GM21381 (cell line): ENCODE measurements at regions not wholly inside any gene's neighbourhood (a gene's known extent, or its start where the extent isn't known, plus 50 kb on each side); places are given as distances from the start of the nearest gene placed in this dataset.
A peak's percentile ranks its signal among the peaks of the same experiment; 100 is the strongest.
"Not testable (repeated sequence)": the region's sequence is repeated elsewhere in the genome, so short reads cannot be mapped to it uniquely, and the experiment has no call there.

Experiments
- ATAC-seq: cut with Tn5 transposase; IDR thresholded peaks from one replicate; pipeline ENCODE4 v1.9.1; 2021; ENCODE audit warnings: mild to moderate bottlenecking, moderate library complexity; ENCODE audit not compliant: unreplicated experiment

DNA sequence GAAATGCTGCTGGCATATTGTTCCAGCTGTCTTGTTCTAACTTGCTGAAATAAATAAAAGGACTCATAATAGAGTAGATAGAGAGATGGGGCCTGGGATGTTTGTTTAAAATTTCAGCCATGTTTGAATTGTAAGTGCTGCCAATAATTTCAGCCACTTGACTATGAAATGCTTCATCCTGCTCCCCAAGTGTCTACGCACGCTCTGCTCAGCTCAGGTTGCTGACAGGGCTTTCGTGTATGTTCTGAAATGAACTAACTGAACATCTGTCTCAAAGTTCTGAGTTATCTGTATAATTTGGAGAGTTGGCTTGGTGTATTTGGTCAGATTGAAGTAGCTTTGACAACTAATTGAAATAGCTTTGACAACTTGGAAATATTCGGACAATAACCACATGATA is 387.8 kb downstream of the BMP2 start:
- no peak for ATAC-seq

DNA sequence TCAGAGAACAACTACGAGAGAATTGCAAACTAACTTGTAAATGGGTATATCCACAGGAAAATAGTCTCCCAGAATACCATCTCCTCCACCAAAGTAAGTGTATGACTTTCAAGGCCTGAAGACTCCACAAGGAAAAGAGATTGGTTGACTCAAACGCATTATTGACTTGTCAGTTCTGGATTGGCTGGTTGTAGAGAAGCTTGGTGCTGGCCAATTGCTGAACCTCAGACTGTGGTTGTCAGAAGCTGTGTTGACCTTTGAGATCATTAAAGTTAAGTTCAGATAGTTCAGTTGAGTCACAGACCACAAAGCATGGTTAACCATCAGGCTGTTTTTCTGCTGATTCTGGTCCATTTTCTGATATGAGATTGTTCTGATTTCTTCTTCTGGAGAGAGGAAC is 388.3 kb downstream of the BMP2 start:
- no peak for ATAC-seq

DNA sequence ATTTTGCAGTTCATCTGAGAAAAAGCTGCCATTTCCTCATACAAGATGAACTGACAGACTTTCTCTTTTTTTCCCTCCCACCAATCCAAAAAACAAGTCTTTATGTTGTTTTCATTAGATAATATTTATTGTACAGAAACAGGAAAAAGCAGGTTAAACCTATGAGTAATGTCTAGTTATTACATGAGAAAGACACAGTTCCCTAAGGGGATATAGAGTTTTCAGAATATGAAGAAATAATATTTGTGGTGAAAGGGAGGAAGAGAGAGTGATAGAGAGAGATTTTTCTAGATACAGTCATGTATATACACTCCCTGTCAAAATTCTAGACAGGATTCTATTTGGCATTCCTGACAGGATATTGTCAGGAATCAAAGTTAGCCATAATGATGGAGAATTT is 392.4 kb downstream of the BMP2 start:
- no peak for ATAC-seq

DNA sequence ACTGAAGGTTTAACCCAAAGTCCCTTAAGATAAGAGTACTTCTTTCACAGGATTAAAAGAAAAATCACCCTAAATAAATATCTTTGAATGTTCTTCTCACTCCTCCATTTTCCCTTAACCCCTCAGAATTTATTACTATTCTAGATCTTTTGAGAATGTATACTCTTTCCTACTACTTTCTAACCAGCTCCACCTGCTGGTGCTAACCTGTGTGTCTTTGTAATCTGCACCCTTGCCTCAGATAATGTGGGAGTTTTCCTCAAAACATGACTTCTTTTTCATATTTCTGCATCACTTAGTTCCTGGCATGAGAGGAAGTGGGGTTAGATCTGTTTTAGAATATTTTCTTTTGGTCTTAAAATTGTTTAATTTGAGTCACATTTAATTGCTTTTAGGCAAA is 394.2 kb downstream of the BMP2 start:
- no peak for ATAC-seq

DNA sequence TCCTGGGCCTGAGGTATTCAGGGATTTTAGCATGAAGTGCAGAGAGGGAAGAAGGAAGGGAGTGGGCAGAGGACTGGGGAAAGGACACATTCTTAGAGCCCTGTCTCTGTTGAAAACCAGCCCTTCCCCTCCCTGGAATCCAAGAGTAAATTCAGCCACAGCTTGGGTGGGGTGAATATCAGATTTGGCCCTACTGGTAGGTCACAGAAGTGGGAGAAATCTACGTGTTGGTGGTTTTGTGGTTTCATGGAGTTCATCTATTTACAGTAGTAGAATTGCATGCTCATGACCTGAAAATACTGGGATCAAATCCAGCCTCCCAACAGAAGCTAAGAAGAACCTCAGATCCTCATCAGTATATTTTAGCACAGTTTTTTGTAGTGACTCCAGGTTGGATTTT is 404.4 kb downstream of the BMP2 start:
- ATAC-seq, result no peak

DNA sequence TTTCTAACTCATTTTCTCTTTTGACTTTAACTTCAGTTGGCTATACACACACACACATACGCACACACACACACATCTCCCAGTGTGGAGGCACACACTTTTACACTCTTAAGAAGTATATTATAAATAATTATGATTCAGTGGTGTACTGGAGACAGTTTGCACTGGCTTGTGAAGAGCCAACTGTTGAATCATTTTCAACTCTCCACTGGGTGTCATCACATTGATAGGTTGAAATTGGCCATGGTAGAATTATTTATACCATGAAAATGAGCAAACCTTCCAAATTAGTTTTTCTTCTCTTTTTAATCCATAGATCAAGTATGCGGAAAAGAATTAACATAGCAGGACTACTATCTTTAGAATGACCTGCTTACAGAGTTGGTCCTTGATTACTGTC is 407.1 kb downstream of the BMP2 start:
- ATAC-seq, result no peak

DNA sequence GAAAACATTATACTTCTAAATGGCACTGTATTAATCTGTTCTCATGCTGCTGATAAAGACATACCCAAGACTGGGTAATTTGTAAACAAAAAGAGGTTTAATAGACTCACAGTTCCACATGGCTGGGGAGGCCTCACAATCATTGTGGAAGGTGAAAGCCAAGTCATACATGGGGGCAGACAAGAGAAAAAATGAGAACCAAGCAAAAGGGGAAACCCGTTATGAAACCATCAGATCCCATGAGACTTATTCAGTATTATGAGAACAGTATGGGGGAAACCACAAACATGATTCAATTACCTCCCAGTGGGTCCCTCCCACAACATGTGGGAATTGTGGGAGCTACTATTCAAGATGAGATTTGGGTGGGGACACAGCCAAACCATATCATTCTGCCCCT is 408.3 kb downstream of the BMP2 start:
- not testable (repeated sequence) for ATAC-seq

DNA sequence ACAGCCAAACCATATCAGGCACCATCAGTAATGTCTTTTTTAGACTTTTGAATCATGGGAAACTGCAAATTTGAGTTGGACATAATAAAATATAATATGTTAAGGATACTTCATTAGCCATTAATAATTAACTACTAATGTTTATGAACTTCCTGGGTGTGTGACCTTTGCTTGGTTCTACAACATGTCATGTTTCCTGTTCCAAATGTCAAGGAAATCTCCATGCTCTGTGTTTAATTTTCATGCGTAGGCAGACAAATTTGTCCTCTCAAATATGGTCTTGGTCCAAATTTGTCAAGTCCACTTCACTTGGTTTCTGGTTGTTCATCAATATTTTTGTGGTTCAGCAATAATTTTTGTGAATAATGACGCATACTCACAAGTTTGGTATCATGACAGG is 410.5 kb downstream of the BMP2 start:
- no peak for ATAC-seq

DNA sequence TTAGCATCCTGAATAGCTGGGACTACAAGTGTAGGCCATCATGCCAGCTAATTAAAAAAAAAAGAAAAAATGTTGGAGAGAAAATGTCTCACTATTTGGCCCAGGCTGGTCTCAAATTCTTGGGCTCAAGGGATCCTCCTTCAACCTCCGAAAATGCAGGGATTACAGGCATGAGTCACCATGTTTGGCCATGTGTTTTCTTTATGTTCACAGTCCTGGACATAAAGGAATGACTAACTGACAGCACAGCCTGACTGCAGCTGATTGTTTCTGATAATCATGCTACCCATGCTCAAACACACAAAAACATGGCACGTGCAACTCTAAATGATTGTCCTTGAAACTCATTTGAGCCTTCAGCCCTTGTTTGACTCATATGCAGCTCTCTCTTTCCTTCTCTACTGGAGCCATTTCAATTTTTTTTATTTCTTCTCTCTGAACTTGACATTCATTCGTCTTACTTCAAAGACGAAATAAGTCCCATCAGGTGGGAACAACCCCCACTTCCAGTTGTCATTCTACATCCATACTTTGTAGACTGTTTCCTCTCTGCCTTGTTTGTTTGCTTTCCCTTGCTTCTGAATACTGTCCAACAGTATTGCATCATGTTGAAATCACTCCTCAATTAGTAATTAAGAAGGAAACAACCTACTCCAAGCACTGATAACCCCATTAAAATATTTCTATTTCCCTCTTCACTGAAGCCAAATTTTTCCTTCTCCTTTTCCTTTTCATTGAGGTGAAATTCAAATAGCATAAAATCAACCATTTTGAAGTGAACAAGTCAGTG is 413.0 kb downstream of the BMP2 start:
- ATAC-seq, result no peak

DNA sequence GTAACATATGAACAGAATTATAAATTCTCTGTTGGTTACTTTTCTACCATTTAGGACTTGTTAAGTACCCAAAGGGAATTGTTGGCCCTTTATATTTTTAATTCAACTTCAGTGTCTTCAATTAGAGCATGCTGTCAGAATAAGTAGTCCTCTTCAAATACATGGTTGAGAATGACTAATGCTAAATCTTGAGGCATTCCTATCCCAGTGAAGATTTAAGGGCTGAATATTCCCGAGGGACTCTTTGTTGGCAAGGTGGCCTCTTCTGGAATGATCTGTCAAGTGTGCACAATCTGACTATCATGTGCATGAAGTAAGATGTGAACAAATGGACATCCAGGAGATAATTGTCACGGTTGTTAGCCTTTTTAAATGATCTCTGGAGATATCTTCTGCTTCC is 421.7 kb downstream of the BMP2 start:
- no peak for ATAC-seq

DNA sequence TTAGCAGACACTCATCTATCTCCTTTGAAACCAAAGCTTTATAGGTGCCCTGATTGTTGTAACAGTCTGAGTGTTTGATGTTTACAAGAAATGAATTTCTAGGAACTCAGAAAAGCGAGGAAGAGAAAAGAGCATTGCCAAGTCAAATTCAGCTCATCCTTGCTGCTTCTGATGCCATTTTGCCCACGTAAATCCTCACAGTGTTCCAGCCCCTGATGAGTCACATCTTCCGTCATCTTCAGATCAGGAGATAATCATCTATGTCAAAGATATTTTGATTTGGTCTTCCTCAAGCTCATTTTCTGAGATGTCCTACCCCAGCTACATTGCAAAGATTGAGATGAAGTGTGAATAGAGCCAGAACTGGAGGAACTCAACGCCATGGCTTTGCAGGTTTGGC is 426.2 kb downstream of the BMP2 start:
- ATAC-seq, result no peak

DNA sequence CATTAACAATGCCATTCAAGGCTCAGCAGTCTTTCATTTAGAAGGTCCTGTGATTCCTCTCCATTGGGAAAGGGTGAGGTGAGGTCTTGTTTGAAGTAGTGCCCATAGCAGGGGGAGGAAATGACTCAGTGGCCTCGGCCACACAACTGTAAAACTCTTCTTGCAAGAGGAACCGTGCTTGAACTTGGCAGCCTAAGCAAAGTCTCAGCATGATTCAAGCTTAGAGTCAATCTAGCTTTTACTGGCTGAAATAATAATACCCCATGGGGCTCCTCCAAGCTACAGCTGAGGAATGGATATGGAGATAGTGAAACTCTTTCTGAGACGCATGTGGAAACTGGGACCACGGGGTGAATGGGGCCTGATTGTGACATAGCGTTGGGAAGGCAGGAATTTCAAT is 428.2 kb downstream of the BMP2 start:
- no peak for ATAC-seq

DNA sequence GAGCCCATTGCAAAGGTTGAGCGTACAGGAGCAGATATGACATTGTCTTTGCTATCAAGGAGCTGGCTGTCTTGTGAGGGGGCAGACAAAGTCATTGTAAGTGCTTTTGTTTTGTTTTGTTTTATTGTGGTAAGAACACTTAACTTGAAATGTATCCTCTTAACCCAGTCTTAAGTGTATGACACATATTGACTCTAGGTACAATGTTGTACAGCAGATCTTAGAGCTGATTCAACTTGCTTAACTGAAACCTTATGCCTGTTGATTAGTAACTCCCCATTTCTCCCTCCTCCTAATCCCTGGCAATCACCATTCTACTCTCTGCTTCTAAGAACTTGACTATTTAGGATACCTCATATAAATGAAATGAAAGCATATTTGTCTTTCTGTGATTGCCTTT is 429.0 kb downstream of the BMP2 start:
- no peak for ATAC-seq

DNA sequence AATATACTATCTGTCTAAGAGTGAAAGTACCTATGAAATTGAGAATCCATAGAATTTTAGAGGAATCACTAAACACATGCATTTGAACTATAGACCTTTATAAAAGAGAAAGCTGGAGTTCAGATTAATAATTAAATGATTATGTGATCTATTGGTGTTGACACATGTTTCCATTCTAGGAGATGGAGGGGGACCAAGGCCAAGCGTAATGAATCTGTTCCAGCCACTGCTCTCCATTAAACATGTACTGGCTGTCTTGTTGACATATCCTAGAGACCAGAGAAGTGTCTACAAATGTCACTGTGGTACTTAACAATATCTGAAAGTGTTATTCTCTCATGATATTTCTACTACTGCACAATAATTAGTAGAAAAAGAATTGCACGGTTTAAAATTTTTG is 432.4 kb downstream of the BMP2 start:
- ATAC-seq, result no peak

DNA sequence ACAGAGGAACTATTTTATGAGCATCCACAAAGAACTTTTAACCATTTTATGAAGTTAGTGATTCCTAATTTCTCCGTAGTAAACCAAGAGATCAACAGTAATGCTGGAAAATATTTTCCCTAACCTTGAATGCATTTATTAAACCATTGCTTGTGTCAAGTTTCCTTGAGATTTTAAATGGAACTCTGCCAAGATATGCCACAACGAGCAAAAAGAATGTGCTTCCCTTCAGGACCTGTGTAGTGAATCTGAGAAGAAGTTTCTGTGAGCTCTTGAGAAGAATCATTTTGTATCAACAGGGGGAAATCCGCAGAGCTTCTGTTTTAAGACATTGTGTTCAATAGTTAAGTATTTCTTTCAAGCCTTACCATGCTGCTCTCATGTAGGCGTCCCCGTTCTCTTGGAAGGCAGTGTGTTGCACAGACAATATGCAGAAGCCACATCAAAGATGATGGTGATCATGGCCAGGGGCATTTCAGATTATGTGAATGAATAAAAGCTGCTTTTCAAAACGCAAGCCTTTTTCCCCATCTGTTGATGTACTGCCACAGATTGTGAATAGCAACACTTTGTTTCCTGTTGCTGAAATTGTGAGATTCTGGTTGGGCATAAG is 439.8 kb downstream of the BMP2 start:
- ATAC-seq, result no peak

DNA sequence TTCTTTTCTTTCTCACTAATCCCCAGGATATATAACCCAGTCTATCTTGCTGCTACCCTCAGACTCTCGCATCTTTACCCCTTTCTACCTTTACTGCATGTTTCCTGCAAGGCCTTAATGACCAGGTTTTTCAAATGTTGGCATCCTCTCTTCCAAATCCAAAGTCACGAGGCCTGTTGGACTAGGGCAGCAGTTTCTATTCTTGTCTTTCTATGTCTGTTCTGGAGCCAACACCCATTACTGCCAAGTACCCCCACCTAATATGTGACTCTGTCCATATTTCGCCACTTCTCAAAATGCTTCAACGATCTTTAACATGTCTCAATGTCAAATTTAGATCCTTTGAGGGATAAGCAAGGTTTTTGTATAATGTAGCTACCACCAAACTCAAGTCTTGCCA is 443.4 kb downstream of the BMP2 start:
- ATAC-seq, result no peak

DNA sequence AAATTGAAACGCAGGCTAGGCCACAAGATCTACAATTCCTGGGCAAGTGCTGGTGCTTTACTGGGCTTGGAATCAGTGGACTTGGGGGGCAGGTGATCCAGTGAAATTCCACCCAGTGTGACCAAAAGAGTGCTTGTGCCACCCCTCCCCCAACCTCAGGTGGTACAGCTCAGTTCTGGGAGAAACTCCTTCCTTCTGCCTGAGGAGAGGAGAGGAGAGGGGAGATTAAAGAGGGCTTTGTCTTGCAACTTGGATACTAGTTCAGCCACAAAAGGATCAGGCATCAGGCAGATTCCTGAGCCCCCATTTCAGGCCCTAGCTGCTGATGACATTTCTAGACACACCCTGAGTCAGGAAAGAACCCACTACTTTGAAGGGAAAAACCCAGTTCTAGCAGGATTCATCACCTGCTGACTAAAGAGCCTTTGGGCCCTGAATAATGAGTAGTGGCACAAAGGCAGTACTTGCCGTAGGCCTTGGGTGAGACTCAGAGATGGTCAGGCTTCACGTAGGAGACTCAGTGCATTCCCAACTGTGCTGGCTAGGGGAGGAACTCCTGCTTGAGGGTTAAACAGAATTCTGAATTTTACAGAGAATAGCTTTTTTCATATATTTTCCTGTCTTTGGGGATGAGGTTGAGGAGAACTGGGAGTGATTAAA is 446.7 kb downstream of the BMP2 start:
- no peak for ATAC-seq

DNA sequence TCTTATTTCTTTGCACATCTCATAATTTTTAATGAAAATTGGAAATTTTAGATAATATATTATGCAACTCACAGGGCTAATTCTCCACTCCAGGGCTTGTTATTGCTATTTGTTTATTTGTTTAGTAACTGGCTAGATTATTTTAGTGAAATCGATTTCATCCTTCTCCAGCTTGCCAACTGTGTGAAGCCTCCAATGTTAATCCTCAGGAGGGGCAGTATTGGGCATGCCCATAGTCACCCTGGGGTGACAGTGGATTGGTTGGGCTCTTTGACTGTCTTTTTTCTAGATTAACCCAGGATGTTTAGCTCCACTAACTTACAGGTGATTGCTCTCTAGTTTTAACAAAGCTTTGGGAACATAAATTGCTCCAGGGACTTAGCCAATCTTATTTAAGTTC is 450.1 kb downstream of the BMP2 start:
- ATAC-seq, result no peak

DNA sequence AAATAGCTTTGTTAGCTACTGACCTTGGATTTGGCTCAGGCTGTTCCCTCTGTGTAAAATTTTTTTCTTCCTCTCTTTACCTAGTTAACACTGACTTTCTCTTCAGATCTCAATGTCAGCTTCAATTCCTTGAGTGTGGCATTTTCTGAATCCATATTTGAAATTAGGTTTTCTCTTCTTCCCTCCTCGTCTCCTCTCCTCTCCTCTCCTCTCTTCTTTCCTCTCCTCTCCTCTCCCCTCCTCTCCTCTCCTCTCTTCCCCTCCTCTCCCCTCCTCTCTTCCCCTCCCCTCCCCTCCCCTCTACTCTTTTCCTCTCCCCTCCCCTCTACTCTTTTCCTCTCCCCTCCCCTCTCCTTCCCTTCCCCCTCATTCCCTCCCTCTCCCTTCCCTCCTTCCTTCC is 453.3 kb downstream of the BMP2 start:
- ATAC-seq, result no peak

DNA sequence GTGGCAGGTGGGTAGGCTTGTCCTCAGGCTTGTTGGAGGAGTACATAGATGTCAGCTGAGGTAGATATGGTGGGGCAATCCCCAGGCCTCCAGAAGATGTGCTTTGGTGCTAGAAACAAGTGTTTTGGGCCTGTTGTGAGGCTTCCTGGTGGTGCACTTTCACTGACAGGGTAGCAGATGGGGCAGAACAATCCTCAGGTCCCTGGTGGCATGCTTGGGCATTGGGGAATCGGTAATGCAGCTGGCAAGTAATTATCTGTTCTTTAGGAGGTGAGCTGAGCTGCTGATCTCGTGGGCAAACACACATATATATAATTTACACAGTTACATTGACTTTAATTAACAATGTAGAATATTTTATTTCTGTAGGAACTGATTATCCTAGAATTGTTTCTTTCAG is 458.7 kb downstream of the BMP2 start:
- ATAC-seq, result no peak

DNA sequence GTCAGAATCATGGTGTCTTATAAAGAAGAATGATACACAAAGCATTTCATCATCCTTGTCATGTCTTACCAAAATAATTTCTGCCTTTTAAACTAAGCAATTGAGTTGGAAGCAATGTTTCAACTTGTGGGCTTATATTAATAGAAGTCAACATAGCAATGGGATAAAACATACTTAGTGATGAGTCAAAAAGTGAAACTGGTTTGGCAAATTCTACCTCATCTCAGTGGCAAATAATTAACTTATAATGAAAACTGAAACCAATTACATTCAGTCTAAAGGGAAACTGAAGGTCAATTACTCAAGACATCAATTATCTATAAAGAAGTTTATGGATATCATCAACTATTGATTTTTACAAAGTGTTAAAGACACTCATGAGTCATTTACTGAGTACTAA is 463.8 kb downstream of the BMP2 start:
- ATAC-seq, result peak; percentile 89

DNA sequence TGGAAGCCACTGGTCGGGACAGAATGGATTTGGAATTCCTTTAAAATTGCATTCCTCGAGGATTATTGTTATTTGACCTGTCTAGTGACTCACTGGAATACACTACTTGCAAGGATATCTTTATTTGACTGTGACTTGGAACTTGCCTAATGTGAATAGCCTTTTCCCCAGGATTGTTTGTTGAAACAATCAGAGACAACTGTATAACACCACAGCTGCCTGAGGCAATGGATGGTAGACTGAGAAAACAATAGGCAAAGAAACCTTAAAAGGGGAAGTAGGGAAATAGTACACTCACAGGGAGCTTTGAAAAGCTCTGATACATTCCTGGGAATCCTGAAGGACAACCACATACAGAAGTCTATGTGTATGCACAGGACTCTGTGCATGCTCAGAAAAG is 465.3 kb downstream of the BMP2 start:
- no peak for ATAC-seq
